DMS153 treated with DMSO at 0.1 percent for 48 hours (cell line): ENCODE measurements at regions not wholly inside any gene's neighbourhood (a gene's known extent, or its start where the extent isn't known, plus 50 kb on each side); places are given as distances from the start of the nearest gene placed in this dataset.
A peak's percentile ranks its signal among the peaks of the same experiment; 100 is the strongest.

Source experiments
- DNase-seq: peaks from one replicate; lab custom pipeline; 2025; ENCODE audit not compliant: unreplicated experiment; lab: John Stamatoyannopoulos, UW

DNA sequence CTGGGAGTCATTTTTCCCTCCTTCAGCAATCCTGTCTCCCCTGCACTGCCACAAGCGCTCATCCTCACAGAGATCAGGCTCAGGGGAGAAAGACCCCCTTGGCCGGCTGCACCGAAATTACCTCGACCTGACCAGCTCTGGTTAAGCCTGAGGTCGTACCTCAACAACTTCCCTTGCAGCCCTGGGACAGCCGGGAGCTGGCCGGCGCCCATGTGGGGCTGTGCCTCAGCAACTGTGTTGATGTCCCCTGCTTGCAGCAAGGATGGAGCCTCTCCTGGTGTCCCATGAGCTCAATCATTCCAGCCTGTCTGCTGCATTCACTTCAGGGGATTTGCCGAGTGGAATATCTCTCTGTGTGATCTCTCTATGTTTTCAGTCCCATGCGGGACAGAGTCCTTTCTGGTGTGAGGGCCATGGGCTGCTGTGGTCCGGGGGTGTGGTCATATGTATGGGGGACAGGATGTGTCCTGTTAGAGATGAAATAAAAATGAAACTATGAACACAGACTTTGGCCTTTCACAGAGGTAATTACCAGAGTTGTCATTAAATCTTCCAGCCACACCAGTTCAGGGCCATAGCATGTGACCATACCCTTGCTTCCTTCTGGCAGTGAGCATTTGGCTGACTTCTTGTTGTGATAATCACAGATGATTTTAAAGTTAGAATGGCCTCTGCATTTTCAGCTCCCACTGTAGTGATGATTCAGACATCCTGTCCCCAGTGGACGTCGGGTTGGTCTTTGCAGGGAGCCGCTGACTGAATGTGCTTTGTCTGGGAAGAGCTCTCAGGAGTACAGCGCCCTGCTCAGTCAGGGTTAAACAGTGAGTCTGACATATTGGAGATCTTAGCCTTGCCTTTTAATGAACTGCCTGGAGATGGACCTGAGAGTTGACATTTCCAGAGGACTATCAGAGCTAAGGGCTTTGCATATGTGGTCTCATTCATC lies 405.9 kb downstream of the AACS start:
- DNase-seq = no peak

- no peak for DNase-seq
Measured at GRCh38 chr12:125473501-125473900, 408.3 kb downstream of the AACS start.

DNA sequence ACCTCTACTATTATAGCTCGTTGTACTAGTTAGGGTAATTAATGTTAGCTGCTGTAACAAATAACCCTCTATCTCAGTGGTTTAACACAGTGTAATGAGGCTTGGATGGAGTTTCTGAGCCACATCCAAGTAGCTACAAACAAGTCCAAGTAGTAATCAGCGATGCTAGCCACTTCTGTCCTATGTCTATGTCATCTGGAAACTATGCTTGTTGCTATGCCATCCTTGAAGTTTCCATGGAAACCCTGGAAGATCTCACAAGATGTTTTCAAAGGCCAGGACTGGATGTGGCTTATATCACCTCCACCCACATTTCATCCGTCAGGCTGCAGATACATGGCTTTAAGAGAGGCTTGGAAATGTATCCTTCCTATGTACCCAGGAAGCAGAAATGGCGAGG lies 422.1 kb downstream of the AACS start:
- DNase-seq = no peak

- no peak for DNase-seq
Measured at GRCh38 chr12:125491553-125491952, 426.3 kb downstream of the AACS start.

DNA sequence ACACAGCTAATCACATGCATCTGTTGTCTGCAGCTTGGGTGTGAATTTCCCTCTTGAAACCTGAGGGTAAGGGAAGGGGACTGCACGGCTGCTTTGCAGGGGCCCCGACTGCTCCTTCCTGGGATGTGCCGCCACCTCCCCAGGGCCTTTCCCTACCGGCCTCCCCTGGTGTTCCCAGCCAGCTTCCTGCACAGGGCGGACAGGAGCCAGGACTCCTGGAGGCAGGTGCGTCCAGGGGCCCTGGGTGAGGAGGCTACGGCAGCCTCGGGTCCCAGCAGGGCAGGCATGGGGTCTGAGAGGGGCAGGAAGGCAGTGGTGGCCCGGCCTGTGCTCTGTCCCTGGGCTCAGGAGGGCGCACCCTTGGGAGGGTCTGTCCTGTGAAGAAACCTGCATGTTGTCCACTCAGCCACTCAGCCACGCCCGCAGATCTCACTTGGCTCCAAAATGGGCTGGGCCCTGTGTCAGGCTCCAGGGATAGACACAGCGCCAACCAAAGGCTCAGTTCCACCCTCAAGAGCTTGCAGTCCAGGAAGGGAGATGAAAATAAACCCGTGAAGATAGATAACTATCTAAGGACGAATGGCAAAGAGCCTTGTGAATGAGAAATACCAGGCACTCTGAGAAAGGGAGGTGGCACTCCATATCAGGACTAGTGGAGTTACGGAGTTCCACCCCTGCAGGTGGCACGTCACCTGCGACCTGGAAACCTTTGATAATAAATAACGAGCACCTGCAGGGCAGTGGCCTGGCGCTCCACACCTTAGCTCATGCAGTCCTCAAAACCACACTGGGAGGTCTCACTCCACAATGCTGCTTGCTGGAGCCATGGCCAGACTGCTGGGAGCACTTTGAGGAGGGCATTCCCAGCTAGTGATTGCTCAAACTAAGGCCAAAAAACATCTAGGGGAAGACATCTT lies 427.4 kb downstream of the AACS start:
- no peak for DNase-seq

GRCh38 chr12:125493704-125494308 lies 428.6 kb downstream of the AACS start:
- no peak for DNase-seq

DNA sequence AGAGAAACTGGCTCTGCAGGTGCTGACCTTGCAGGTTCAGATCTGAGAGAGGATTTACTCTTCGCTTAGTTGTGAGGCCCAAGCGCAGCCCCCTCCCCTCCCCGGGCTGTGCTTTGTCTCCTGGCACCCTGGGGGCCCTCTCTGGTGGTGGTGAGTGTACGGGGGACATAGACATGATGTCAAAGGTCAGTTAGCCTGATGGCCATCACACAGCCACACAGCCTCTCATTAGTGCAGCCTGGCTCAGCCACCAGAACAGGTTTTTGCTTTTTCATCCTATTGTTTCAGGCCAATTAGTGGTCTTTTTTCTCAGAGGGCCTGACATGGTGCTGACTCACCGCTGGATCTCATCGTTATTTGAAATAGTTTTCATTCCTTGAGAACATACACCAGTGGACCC lies 437.9 kb downstream of the AACS start:
- no peak for DNase-seq

DNA sequence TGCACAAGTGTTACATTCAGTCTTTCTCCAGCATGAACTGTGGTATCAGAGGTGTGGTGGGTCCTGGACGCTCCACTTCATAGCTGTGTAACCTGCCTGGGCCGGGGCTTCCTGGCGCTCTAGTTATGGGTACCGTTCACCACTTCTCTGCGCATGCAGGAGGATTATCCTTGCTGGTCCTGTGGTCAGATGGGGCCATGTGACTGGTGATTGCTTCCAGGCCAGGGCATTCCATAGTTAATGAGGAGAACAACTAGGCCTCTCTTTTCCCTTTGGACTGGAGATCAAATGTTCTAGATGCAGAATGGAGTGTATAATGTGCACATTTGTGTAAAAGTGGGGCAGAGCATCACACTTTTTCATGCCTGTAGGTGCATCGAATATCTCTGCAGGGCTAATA lies 444.0 kb downstream of the AACS start:
- DNase-seq = no peak

DNA sequence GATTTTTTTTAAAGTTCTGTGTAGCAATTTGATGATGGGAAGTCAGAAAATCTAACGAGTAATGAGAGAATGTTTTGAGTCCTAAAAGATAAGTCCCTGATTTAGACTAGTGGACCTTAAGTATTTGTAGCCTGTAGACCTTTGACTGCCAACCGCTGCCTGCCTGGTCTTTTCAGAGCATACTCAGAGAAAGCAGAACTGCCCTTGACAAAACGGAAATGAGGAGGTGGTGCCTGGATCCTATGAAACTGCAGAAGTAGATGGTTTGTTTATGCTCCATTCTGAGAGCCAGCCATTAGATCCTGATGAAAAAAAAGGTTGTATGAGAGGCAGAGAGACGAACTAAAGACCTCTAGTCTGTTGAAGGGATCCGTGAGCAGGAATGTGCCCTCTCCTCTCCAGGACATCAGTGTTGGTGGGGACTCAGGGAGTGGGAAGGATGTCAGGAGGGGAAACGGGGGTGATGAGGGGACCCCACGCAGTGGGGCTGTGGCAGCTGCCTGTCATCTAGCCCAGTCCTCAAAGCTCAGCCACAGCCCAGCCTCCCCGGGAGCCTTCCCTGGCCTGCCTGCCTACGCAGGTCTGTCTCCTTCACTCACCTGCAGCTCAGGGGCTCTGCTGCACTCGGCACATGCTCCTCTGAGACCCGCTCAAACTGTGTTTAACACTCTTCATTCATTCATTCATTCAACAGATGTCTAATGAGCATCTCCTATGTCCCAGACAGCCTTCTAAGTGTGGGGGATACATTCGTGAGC lies 447.5 kb downstream of the AACS start:
- no peak for DNase-seq

DNA sequence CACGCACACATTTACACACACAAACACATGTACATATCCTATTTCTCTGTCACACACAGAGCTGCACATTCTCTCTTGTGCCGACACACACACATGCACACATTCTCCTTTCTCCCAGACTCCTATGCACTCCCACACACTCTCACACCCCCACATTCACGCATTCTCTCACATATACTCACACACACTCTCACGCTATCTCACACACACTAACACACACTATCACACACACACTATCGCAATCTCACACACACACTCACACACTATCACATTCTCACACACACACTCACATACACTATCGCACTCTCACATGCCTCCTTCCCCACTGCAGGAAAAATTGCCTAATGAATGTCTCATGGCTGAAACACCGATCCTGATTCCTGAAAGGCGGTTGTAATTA lies 450.7 kb downstream of the AACS start:
- no peak for DNase-seq

GRCh38 chr12:125518074-125518473 lies 452.8 kb downstream of the AACS start:
- no peak for DNase-seq

DNA sequence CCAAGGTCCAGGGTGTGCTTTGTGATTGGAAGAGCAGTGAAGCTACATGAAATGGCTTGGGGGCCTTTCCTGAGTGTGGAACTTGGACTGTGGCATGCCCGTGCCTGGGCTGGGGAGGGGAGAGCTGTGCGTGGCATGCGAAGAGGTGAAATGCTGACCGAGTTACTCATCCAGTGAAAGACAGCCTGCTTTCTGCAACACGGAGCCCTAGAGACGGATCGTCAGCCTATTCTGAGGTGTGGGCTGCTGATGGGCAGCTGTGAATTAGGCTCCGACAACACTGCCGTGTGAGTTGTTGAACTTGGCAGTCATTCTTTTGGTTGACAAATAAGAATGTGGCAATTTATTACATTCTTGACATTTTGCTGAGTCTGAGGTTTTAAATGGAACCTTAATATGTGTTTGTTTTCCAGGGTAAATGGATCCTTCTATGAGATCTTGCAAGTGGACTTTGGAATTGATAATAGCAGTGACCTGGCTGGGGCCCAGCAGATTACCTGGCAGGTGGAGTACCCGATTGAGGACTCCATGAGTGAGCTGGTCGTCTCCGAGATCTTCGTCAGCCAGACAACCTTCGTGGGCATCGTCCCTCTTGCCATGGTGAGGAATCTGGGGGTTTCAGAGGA lies 453.9 kb downstream of the AACS start:
- no peak for DNase-seq

DNA sequence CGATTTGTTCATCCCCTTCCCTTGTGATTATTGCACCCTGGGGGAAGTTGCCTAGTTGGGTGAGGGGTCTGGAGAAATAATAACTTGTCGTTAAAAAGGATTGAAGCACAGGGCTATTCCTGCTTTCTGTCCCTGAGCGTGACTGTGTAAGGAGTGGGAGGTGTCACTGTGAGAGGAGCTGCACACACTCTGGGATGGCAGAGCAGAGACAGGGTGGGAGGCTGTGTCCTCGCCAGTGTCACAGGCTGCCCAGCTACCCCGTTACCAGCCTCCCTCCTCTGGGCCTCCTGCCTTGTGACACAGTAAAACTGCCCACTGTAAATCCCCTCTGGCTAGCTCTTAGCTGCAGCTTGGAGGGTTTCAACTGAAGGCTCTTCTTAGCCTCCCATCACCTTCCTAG lies 460.6 kb downstream of the AACS start:
- DNase-seq = no peak

DNA sequence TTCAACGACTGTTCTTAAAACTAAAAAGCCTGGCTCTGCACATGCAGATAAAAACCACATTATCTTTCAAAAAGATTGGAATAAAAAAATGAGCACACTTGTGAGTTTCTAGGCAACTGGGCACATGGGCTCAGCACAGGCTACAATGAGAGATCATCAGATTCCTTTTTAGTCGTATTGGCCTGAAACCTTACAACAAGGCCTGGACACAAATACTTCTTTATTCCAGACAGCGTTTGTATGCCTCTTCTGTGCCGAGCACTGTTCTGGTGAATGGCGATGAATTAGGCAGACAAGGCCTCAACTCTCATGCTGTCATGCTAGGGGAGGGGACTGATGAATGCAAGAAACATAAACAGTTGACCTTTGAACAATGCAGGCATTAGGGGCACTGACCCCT lies 463.0 kb downstream of the AACS start:
- DNase-seq = no peak

GRCh38 chr12:125530201-125530600 lies 465.0 kb downstream of the AACS start:
- DNase-seq = no peak

DNA sequence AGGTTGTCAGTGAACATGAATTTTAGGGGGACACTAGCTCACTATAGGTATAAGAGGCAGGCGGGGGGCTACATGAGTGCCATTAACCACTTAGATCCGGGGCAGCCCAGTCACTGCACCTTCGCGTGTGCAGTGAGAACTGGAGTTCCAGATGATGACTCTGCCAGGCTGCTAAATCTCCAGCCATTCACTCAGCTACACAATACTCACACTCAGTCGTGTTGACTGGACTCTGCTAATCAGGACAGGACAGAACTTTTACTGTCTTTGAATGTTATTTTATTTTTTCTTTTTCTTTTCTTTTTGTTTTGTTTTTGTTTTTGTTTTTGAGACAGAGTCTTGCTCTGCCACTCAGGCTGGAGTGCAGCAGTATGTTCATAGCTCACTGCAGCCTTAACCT lies 465.6 kb downstream of the AACS start:
- no peak for DNase-seq

GRCh38 chr12:125531574-125531973 lies 466.3 kb downstream of the AACS start:
- no peak for DNase-seq

- peak; percentile 20 for DNase-seq
Measured at GRCh38 chr12:125533434-125534029, 468.3 kb downstream of the AACS start.

DNA sequence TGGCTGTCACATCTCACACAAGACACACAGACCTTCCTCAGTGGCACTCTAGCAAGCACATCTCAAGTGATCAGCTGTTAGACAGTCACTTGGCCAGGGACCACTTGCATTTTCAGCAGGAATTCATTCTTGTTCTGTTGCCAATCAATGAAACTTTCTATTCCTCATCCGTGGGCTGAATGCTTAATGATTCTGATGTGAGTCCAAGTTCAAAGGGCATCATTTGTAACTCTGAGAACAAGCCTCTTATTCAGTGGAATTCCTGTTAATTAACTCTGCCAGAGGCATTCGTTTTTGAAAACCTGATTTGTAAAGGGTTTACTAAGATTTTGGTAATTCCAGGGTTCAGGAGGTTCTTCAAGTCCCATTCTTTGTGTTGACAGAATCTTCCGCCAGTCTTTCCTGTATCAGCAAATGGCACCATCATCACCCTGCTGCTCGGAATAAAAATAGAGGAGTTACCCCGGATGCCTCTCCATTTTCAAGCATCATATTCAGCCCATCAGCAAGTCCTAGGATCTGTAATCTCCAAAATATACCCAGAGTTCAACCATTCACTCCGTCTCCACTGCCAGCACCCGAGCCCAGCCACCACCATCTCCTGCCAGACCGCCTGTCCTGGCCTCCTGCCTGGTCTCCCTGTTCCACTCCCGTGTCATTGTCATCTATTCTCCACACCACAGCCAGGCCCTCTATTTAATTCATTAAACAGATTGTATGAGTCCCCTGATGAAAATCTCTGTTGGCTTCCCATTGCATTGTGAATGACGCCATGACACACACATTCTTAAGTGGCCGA lies 473.4 kb downstream of the AACS start:
- DNase-seq = no peak
